Nephron (organoid): ENCODE measurements at regions not wholly inside any gene's neighbourhood (a gene's known extent, or its start where the extent isn't known, plus 50 kb on each side); places are given as distances from the start of the nearest gene placed in this dataset.
"Not testable (repeated sequence)": the region's sequence is repeated elsewhere in the genome, so short reads cannot be mapped to it uniquely, and the experiment has no call there.

Experiments used
- H3K27ac Mint-ChIP-seq, 3 experiments: 2 replicates each; pipeline ENCODE4 v1.8.0; 2020; ENCODE audit warnings: mixed read lengths in 3 of 3, mild to moderate bottlenecking in 2 of 3, moderate library complexity in 1 of 3
- H3K27me3 Mint-ChIP-seq: 2 replicates; pipeline ENCODE4 v1.8.0; 2021; ENCODE audit warnings: low read depth, mild to moderate bottlenecking, moderate library complexity, mixed read lengths
- H3K36me3 Mint-ChIP-seq: 2 replicates; pipeline ENCODE4 v1.8.0; 2020; ENCODE audit warnings: low read depth, mixed read lengths
- H3K4me1 Mint-ChIP-seq: 2 replicates; pipeline ENCODE4 v1.8.0; 2020; ENCODE audit warnings: mixed read lengths
- H3K4me3 Mint-ChIP-seq, 3 experiments: 2 replicates each; pipeline ENCODE4 v1.8.0; 2020; ENCODE audit warnings: mild to moderate bottlenecking in 3 of 3, mixed read lengths in 3 of 3, moderate library complexity in 2 of 3
- H3K9me3 Mint-ChIP-seq: 2 replicates; pipeline ENCODE4 v1.8.0; 2020; ENCODE audit warnings: mixed read lengths
- CTCF ChIP-seq, 3 experiments: fragments of 200-600 bp; sonication (generic); IDR thresholded peaks; one replicate each; pipeline ENCODE4 v1.5.0; 2021; ENCODE audit warnings: antibody characterized with exemption in 3 of 3; ENCODE audit not compliant: unreplicated experiment in 3 of 3

GRCh38 chr10:63836666-63837442 is 315.7 kb downstream of the REEP3 start:
- H3K27me3 Mint-ChIP-seq = no peaks in the 10 kb centered on the region
- no peak overlapping the region for H3K4me3 Mint-ChIP-seq
- H3K9me3 Mint-ChIP-seq = no peaks in the 10 kb centered on the region
- TF ChIP-seq CTCF (IDR thresholded peaks at IDR 0.05; ENCODE audit: unreplicated experiment in 3 of 3) = no peak
- no peak overlapping the region for H3K27ac Mint-ChIP-seq
- H3K4me1 Mint-ChIP-seq = peaks cover 15% of the 10 kb centered on the region
- H3K36me3 Mint-ChIP-seq = no peaks in the 10 kb centered on the region

GRCh38 chr10:63841761-63842160 is 320.6 kb downstream of the REEP3 start:
- TF ChIP-seq CTCF (IDR thresholded peaks at IDR 0.05; ENCODE audit: unreplicated experiment in 3 of 3) = no peak
- H3K4me3 Mint-ChIP-seq = no peak overlapping the region
- no peak overlapping the region for H3K27ac Mint-ChIP-seq
- H3K36me3 Mint-ChIP-seq = no peaks in the 10 kb centered on the region
- peaks cover 15% of the 10 kb centered on the region for H3K4me1 Mint-ChIP-seq
- H3K27me3 Mint-ChIP-seq = no peaks in the 10 kb centered on the region
- peaks cover 2% of the 10 kb centered on the region for H3K9me3 Mint-ChIP-seq

- no peaks in the 10 kb centered on the region for H3K36me3 Mint-ChIP-seq
- no peak overlapping the region for H3K4me3 Mint-ChIP-seq
- peaks cover 10% of the 10 kb centered on the region for H3K9me3 Mint-ChIP-seq
- H3K4me1 Mint-ChIP-seq = peaks cover 15% of the 10 kb centered on the region
- peaks cover 4% of the 10 kb centered on the region for H3K27me3 Mint-ChIP-seq
- no peak for TF ChIP-seq CTCF (IDR thresholded peaks at IDR 0.05; ENCODE audit: unreplicated experiment in 3 of 3)
- H3K27ac Mint-ChIP-seq = no peak overlapping the region
Measured at GRCh38 chr10:63843107-63843506, 321.9 kb downstream of the REEP3 start.

GRCh38 chr10:63848871-63849270 is 327.7 kb downstream of the REEP3 start:
- not testable (repeated sequence) for H3K27me3 Mint-ChIP-seq, H3K4me1 Mint-ChIP-seq, H3K4me3 Mint-ChIP-seq, H3K27ac Mint-ChIP-seq, H3K36me3 Mint-ChIP-seq
- H3K9me3 Mint-ChIP-seq = peaks cover 20% of the 10 kb centered on the region

- no peak for TF ChIP-seq CTCF (IDR thresholded peaks at IDR 0.05; ENCODE audit: unreplicated experiment in 3 of 3)
- Mint-ChIP-seq H3K9me3 (peaks cover 6% of the 10 kb centered on the region), H3K27ac (no peak overlapping the region), H3K4me3 (no peak overlapping the region), H3K27me3 (peaks cover 22% of the 10 kb centered on the region), H3K36me3 (peaks cover 2% of the 10 kb centered on the region), H3K4me1 (peaks cover 5% of the 10 kb centered on the region)
Measured at GRCh38 chr10:63862860-63863259, 341.7 kb downstream of the REEP3 start.

- H3K4me1 Mint-ChIP-seq = peaks cover 5% of the 10 kb centered on the region
- no peak overlapping the region for H3K4me3 Mint-ChIP-seq
- TF ChIP-seq CTCF (IDR thresholded peaks at IDR 0.05; ENCODE audit: unreplicated experiment in 3 of 3) = no peak
- H3K27ac Mint-ChIP-seq = no peak overlapping the region
- no peaks in the 10 kb centered on the region for H3K36me3 Mint-ChIP-seq
- no peaks in the 10 kb centered on the region for H3K9me3 Mint-ChIP-seq
- H3K27me3 Mint-ChIP-seq = peaks cover 22% of the 10 kb centered on the region
Measured at GRCh38 chr10:63865210-63865609, 344.0 kb downstream of the REEP3 start.
